ENCODE measurements at regions not wholly inside any gene's neighbourhood (a gene's known extent, or its start where the extent isn't known, plus 50 kb on each side); places are given as distances from the start of the nearest gene placed in this dataset.

- Histone ChIP-seq H3K9me3 (no peaks in the 10 kb centered on the region), H3K36me3 (no peaks in the 10 kb centered on the region), H3K4me1 (ENCODE audit: control insufficient read depth in 1 of 2, low read depth in 2 of 2) (no peaks in the 10 kb centered on the region), H3K4me3 (no peak overlapping the region), H3K27me3 (replicated peaks; ENCODE audit: insufficient read depth) (no peaks in the 10 kb centered on the region), H3K27ac (no peak overlapping the region)
- DNase-seq (ENCODE audit: low spot score) (no peak), ATAC-seq (ENCODE audit: insufficient number of reproducible peaks, low FRiP score, low read depth) (no peak)
- TF ChIP-seq, protein P1, sequence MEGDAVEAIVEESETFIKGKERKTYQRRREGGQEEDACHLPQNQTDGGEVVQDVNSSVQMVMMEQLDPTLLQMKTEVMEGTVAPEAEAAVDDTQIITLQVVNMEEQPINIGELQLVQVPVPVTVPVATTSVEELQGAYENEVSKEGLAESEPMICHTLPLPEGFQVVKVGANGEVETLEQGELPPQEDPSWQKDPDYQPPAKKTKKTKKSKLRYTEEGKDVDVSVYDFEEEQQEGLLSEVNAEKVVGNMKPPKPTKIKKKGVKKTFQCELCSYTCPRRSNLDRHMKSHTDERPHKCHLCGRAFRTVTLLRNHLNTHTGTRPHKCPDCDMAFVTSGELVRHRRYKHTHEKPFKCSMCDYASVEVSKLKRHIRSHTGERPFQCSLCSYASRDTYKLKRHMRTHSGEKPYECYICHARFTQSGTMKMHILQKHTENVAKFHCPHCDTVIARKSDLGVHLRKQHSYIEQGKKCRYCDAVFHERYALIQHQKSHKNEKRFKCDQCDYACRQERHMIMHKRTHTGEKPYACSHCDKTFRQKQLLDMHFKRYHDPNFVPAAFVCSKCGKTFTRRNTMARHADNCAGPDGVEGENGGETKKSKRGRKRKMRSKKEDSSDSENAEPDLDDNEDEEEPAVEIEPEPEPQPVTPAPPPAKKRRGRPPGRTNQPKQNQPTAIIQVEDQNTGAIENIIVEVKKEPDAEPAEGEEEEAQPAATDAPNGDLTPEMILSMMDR (IDR thresholded peaks at IDR 0.05), result no peak
Measured at GRCh38 chr13:112182251-112182650, 115.3 kb downstream of the SOX1 start.

DNA sequence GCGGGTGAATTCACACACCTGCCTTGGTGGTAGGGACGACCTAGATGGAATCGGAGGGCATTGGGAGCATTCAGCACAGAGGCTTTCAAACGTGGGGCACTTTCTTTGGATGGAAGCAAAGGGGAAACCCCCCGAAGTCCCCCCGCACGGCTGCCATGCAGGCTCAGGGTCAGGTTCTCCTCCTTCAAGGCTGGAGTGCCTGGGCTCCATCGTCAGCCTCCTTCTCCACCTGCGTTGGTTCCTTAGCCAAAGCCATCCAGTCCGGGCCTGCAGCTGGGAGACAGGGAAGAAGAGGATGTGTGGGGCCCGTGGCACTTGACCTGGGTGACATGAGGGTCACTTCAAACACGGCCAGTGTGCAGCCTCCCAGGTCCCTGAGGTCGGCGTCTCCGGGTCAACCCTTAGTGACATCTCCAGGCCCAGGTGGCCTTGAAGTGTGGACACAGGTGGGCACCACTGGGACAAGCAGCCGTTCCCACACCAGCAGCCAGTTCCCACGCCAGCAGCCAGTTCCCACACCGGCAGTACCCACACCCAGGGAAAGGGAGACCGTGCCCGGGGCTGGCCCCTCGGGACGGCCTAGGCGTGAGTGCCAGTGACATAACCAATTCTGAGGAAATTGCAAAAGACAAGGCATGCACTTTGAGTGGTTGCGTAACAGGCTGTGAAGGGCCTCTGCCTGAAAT, 116.0 kb downstream of the SOX1 start:
- H3K4me3 ChIP-seq, result no peak overlapping the region
- TF ChIP-seq, protein P1 (IDR thresholded peaks at IDR 0.05), result no peak
- H3K4me1 ChIP-seq (ENCODE audit: control insufficient read depth in 1 of 2, low read depth in 2 of 2), result no peaks in the 10 kb centered on the region
- no peaks in the 10 kb centered on the region for H3K27me3 ChIP-seq (replicated peaks; ENCODE audit: insufficient read depth)
- no peaks in the 10 kb centered on the region for H3K36me3 ChIP-seq
- ATAC-seq (ENCODE audit: insufficient number of reproducible peaks, low FRiP score, low read depth), result no peak
- no peak for DNase-seq (ENCODE audit: low spot score)
- H3K9me3 ChIP-seq, result no peaks in the 10 kb centered on the region
- H3K27ac ChIP-seq, result no peak overlapping the region

- H3K27me3 ChIP-seq (replicated peaks; ENCODE audit: insufficient read depth), result no peaks in the 10 kb centered on the region
- DNase-seq (ENCODE audit: low spot score) (no peak), ATAC-seq (ENCODE audit: insufficient number of reproducible peaks, low FRiP score, low read depth) (no peak)
- no peaks in the 10 kb centered on the region for H3K4me1 ChIP-seq (ENCODE audit: control insufficient read depth in 1 of 2, low read depth in 2 of 2)
- H3K27ac ChIP-seq, result no peak overlapping the region
- no peaks in the 10 kb centered on the region for H3K9me3 ChIP-seq
- no peak overlapping the region for H3K4me3 ChIP-seq
- H3K36me3 ChIP-seq, result no peaks in the 10 kb centered on the region
- TF ChIP-seq, protein P1 (IDR thresholded peaks at IDR 0.05), result no peak
Measured at GRCh38 chr13:112183532-112184090, 116.7 kb downstream of the SOX1 start.

DNA sequence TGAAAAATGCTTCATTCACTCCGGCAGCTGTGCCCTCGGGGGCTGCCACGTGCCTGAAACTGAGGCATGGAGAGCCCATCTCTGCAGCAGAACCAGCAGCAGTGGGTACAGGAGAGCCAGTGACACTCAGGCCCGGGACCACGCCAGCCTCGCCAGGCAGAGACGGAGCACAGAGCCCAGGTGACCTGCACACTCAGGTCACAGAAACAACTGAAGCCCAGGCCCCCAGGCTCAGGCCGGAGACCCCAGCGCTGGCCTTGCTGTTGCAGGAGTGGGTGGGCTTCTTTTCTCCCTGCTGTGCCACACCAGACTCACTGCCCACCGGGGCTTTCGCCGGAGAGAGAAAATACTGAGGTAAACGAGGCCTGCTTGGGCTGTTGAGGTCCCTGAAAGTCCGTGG, 117.3 kb downstream of the SOX1 start:
- no peaks in the 10 kb centered on the region for H3K36me3 ChIP-seq
- TF ChIP-seq, protein P1 (IDR thresholded peaks at IDR 0.05), result no peak
- no peaks in the 10 kb centered on the region for H3K27me3 ChIP-seq (replicated peaks; ENCODE audit: insufficient read depth)
- ATAC-seq (ENCODE audit: insufficient number of reproducible peaks, low FRiP score, low read depth) (no peak), DNase-seq (ENCODE audit: low spot score) (no peak)
- H3K27ac ChIP-seq, result no peak overlapping the region
- no peaks in the 10 kb centered on the region for H3K4me1 ChIP-seq (ENCODE audit: control insufficient read depth in 1 of 2, low read depth in 2 of 2)
- no peaks in the 10 kb centered on the region for H3K9me3 ChIP-seq
- H3K4me3 ChIP-seq, result no peak overlapping the region

- Histone ChIP-seq H3K27ac (no peak overlapping the region), H3K9me3 (no peaks in the 10 kb centered on the region), H3K36me3 (no peaks in the 10 kb centered on the region), H3K4me1 (ENCODE audit: control insufficient read depth in 1 of 2, low read depth in 2 of 2) (no peaks in the 10 kb centered on the region), H3K4me3 (no peak overlapping the region), H3K27me3 (replicated peaks; ENCODE audit: insufficient read depth) (no peaks in the 10 kb centered on the region)
- no peak for DNase-seq (ENCODE audit: low spot score)
- ATAC-seq (ENCODE audit: insufficient number of reproducible peaks, low FRiP score, low read depth), result no peak
- TF ChIP-seq, protein P1 (IDR thresholded peaks at IDR 0.05), result no peak
Measured at GRCh38 chr13:112184851-112185371, 118.0 kb downstream of the SOX1 start.

All from thoracic aorta (tissue), 2 donors.